Heart left ventricle (tissue), 13 donors: ENCODE measurements at regions not wholly inside any gene's neighbourhood (a gene's known extent, or its start where the extent isn't known, plus 50 kb on each side); places are given as distances from the start of the nearest gene placed in this dataset.
"Not testable (repeated sequence)": the region's sequence is repeated elsewhere in the genome, so short reads cannot be mapped to it uniquely, and the experiment has no call there.

Experiments
- POLR2A ChIP-seq, 2 donors: fragments of 450-650 bp; IDR thresholded peaks; one replicate each; pipeline ENCODE4 v1.6.1; 2017; ENCODE audit warnings: antibody characterized with exemption in 2 of 2, mild to moderate bottlenecking in 2 of 2, moderate library complexity in 2 of 2
- TF ChIP-seq, protein P1 (sequence below), 12 donors: fragments of 200-600 bp; sonication (generic) in 4 of 12; IDR thresholded peaks; one replicate each; pipeline versions ENCODE4 v1.5.0 to v1.8.0; 2018 to 2022; ENCODE audit warnings: antibody characterized with exemption in 12 of 12, mild to moderate bottlenecking in 5 of 12
- donor health status: ischemic (EF 13 %, LVEDD 7.1; RV severe dilation, severe dysfunction).
- donor health status: DM: no; HTN: yes; CAD: no.
- donor health status: DM: no; HTN: no; CAD: no.
- donor health status: ischemic (EF 25% LVEDD 6.9; RV normal size, moderate dysfunction).
- donor health status: ischemic (EF 25% LVEDD 5.7; RV mildly dilated, moderate dysfunction).
- donor health status: ischemic (EF 35%, LVEDD 5.7; RV mildly dilated, moderate dysfunction).
- donor health status: nonischemic (EF 11% LVEDD 7.7; RV severe dilation, severe dysfunction).
- donor health status: DM: yes; HTN: yes; CAD: no.
- donor health status: PGD.
- donor health status: ischemic (EF 29% LVEDD 5.4; RV normal size, mild dysfunction).
- donor health status: nonischemic (EF 23%, LVEDD 6.1; RV moderate dilation, normal function).

DNA sequence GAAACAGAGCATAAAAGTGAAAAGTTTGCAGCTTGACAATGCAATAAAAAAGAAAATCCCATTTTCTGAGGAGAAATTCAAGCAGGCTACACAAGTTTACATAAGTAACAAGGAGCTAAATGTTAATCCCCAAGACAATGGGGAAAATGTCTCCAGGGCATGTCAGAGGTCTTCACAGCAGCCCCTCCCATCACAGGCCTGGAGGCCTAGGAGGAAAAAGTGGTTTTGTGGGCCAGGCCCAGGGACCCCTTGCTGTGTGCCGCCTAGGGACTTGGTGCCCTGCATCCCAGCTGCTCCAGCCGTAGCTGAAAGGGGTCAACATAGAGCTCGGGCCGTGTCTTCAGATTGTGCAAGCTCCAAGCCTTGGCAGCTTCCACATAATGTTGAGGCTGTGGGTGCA is 186.7 kb upstream of the MAP3K1 start:
- TF ChIP-seq, protein P1, sequence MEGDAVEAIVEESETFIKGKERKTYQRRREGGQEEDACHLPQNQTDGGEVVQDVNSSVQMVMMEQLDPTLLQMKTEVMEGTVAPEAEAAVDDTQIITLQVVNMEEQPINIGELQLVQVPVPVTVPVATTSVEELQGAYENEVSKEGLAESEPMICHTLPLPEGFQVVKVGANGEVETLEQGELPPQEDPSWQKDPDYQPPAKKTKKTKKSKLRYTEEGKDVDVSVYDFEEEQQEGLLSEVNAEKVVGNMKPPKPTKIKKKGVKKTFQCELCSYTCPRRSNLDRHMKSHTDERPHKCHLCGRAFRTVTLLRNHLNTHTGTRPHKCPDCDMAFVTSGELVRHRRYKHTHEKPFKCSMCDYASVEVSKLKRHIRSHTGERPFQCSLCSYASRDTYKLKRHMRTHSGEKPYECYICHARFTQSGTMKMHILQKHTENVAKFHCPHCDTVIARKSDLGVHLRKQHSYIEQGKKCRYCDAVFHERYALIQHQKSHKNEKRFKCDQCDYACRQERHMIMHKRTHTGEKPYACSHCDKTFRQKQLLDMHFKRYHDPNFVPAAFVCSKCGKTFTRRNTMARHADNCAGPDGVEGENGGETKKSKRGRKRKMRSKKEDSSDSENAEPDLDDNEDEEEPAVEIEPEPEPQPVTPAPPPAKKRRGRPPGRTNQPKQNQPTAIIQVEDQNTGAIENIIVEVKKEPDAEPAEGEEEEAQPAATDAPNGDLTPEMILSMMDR (IDR thresholded peaks at IDR 0.05): not testable (repeated sequence)
- TF ChIP-seq POLR2A (IDR thresholded peaks at IDR 0.05): not testable (repeated sequence)
